Liver (tissue), 3 donors: ENCODE measurements at regions not wholly inside any gene's neighbourhood (a gene's known extent, or its start where the extent isn't known, plus 50 kb on each side); places are given as distances from the start of the nearest gene placed in this dataset.

ENCODE experiments used
- EGR1 ChIP-seq, 2 donors: IDR thresholded peaks; 2 replicates each; pipeline ENCODE4 v1.6.1; 2016 to 2018; ENCODE audit warnings: antibody characterized with exemption in 2 of 2, low read depth in 2 of 2
- GABPA ChIP-seq, 2 donors: IDR thresholded peaks in 1 of 2; conservative IDR thresholded peaks in 1 of 2; 2 replicates each; pipeline ENCODE4 v1.6.1; 2016; ENCODE audit warnings: antibody characterized with exemption in 2 of 2, mild to moderate bottlenecking in 1 of 2, moderate library complexity in 1 of 2
- HNF4G ChIP-seq: IDR thresholded peaks from 2 replicates; pipeline ENCODE4 v1.6.1; 2016; ENCODE audit warnings: antibody characterized with exemption
- JUND ChIP-seq, 2 donors: IDR thresholded peaks; 2 replicates each; pipeline ENCODE4 v1.6.1; 2016; ENCODE audit warnings: antibody characterized with exemption in 2 of 2
- RXRA ChIP-seq, 2 donors: IDR thresholded peaks; 2 replicates each; pipeline ENCODE4 v1.6.1; 2017 to 2018; ENCODE audit warnings: antibody characterized with exemption in 2 of 2, mild to moderate bottlenecking in 1 of 2
- TAF1 ChIP-seq: conservative IDR thresholded peaks from 2 replicates; pipeline ENCODE4 v1.6.1; 2016; ENCODE audit warnings: antibody characterized with exemption, mild to moderate bottlenecking
- YY1 ChIP-seq: IDR thresholded peaks from 2 replicates; pipeline ENCODE4 v1.6.1; 2016; ENCODE audit warnings: antibody characterized with exemption, mild to moderate bottlenecking
- TF ChIP-seq, protein P1 (sequence below): IDR thresholded peaks from 2 replicates; pipeline ENCODE4 v1.6.1; 2016; ENCODE audit warnings: antibody characterized with exemption
- TF ChIP-seq, protein P2 (sequence below): fragments of 150-350 bp; IDR thresholded peaks from 2 replicates; pipeline ENCODE4 v1.5.1; 2017; ENCODE audit warnings: improper control_type of control experiment, low read depth, low read length; ENCODE audit not compliant: missing input control
- TF ChIP-seq, protein P3 (sequence below): IDR thresholded peaks from 2 replicates; pipeline ENCODE4 v1.6.1; 2016; ENCODE audit warnings: antibody characterized with exemption, mild to moderate bottlenecking
- TF ChIP-seq, protein P4 (sequence below): IDR thresholded peaks from 2 replicates; pipeline ENCODE4 v1.6.1; 2016; ENCODE audit warnings: antibody characterized with exemption
- TF ChIP-seq, protein P5 (sequence below): IDR thresholded peaks from 2 replicates; pipeline ENCODE4 v1.6.1; 2016; ENCODE audit warnings: antibody characterized with exemption
- donor health status: healthy.
- donor health status: healthy.

DNA sequence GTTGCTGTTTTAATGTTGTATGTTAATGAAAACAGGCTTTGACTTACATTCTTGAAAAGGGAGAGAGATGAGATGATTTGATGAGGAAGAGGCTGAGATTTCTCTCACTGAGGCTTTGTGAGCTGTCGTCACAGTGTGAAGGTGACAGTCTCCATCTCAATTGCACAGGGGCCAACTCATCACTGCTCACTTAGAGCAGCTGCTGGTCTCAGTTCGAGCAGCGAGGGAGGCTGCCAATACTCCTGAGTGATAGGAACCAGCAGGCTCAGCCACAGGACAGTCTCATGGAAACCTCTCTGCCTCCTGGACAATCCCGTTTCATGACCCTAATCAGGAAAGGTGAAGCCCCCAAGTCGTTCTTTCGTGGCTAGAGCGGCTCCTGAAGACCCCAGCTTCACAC lies 170.7 kb upstream of the SOX11 start:
- TF ChIP-seq, protein P1, sequence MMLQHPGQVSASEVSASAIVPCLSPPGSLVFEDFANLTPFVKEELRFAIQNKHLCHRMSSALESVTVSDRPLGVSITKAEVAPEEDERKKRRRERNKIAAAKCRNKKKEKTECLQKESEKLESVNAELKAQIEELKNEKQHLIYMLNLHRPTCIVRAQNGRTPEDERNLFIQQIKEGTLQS: no peak
- TF ChIP-seq TAF1 (no peak), GABPA (IDR thresholded peaks at IDR 0.05 in 1 of 2, conservative IDR thresholded peaks at IDR 0.05 in 1 of 2) (no peak), YY1 (no peak), JUND (IDR thresholded peaks at IDR 0.05) (no peak), HNF4G (no peak), RXRA (IDR thresholded peaks at IDR 0.05) (no peak), EGR1 (IDR thresholded peaks at IDR 0.05; ENCODE audit: low read depth in 2 of 2) (no peak)
- TF ChIP-seq, protein P2, sequence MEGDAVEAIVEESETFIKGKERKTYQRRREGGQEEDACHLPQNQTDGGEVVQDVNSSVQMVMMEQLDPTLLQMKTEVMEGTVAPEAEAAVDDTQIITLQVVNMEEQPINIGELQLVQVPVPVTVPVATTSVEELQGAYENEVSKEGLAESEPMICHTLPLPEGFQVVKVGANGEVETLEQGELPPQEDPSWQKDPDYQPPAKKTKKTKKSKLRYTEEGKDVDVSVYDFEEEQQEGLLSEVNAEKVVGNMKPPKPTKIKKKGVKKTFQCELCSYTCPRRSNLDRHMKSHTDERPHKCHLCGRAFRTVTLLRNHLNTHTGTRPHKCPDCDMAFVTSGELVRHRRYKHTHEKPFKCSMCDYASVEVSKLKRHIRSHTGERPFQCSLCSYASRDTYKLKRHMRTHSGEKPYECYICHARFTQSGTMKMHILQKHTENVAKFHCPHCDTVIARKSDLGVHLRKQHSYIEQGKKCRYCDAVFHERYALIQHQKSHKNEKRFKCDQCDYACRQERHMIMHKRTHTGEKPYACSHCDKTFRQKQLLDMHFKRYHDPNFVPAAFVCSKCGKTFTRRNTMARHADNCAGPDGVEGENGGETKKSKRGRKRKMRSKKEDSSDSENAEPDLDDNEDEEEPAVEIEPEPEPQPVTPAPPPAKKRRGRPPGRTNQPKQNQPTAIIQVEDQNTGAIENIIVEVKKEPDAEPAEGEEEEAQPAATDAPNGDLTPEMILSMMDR: no peak
- TF ChIP-seq, protein P3, sequence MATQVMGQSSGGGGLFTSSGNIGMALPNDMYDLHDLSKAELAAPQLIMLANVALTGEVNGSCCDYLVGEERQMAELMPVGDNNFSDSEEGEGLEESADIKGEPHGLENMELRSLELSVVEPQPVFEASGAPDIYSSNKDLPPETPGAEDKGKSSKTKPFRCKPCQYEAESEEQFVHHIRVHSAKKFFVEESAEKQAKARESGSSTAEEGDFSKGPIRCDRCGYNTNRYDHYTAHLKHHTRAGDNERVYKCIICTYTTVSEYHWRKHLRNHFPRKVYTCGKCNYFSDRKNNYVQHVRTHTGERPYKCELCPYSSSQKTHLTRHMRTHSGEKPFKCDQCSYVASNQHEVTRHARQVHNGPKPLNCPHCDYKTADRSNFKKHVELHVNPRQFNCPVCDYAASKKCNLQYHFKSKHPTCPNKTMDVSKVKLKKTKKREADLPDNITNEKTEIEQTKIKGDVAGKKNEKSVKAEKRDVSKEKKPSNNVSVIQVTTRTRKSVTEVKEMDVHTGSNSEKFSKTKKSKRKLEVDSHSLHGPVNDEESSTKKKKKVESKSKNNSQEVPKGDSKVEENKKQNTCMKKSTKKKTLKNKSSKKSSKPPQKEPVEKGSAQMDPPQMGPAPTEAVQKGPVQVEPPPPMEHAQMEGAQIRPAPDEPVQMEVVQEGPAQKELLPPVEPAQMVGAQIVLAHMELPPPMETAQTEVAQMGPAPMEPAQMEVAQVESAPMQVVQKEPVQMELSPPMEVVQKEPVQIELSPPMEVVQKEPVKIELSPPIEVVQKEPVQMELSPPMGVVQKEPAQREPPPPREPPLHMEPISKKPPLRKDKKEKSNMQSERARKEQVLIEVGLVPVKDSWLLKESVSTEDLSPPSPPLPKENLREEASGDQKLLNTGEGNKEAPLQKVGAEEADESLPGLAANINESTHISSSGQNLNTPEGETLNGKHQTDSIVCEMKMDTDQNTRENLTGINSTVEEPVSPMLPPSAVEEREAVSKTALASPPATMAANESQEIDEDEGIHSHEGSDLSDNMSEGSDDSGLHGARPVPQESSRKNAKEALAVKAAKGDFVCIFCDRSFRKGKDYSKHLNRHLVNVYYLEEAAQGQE: no peak
- TF ChIP-seq, protein P4, sequence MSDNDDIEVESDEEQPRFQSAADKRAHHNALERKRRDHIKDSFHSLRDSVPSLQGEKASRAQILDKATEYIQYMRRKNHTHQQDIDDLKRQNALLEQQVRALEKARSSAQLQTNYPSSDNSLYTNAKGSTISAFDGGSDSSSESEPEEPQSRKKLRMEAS: no peak
- TF ChIP-seq, protein P5, sequence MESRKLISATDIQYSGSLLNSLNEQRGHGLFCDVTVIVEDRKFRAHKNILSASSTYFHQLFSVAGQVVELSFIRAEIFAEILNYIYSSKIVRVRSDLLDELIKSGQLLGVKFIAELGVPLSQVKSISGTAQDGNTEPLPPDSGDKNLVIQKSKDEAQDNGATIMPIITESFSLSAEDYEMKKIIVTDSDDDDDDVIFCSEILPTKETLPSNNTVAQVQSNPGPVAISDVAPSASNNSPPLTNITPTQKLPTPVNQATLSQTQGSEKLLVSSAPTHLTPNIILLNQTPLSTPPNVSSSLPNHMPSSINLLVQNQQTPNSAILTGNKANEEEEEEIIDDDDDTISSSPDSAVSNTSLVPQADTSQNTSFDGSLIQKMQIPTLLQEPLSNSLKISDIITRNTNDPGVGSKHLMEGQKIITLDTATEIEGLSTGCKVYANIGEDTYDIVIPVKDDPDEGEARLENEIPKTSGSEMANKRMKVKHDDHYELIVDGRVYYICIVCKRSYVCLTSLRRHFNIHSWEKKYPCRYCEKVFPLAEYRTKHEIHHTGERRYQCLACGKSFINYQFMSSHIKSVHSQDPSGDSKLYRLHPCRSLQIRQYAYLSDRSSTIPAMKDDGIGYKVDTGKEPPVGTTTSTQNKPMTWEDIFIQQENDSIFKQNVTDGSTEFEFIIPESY: no peak
